Kidney glomerular epithelial cell (primary cell): ENCODE measurements at regions not wholly inside any gene's neighbourhood (a gene's known extent, or its start where the extent isn't known, plus 50 kb on each side); places are given as distances from the start of the nearest gene placed in this dataset.
"Not testable (repeated sequence)": the region's sequence is repeated elsewhere in the genome, so short reads cannot be mapped to it uniquely, and the experiment has no call there.

Experiments
- DNase-seq: peaks from one replicate; lab custom pipeline; 2025; lab: John Stamatoyannopoulos, UW

GRCh38 chr3:137116619-137117018, 158.8 kb downstream of the IL20RB start:
- DNase-seq: no peak

DNA sequence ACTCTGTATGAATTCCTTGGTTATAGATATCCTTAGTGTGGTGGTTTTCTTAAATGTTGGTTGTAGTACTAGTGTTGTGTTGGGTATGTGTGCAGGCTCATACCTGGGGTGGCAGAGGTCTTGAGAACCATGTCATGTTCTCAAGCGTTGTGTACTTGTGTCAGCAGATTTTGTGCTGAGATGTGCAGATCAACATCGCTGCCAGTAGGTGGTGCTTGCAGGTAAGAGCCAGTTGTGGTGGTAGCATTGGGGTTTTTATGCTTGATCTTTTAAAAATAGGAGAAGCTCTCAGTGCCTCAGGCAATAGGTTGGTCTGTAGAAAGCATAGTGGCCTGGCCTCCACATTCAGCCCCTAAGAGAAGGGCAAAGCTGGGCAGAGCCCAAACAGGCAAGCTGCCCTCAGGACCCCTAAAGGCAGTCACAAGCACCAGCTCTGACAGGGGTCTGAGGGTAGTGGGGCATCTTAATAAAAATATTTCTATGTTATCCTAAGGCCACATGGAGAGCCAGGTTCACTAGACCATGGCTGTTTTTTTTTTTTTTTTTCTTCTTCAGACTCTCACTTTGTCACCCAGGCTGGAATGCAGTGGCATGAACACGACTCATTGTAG, 164.0 kb downstream of the IL20RB start:
- peak; percentile 38 for DNase-seq

DNA sequence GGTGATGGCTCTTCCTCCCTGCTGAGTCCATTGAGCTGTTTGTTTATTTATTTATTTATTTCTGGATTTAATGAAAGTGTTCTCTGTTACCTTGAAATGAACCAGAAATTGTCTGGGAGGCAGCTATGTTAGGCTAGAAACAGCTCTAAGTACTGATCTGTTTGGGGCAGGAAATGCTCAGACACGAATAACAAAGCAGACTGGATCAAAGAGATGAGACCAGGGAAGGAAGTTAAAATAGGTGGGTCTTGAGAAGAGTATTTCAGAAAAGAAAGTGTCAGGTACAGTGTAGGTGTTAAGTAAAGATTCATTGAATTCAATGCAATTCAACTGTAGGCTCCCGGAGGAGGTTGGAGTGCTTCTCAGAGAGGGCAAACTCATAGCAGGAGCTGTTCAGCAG, 173.3 kb downstream of the IL20RB start:
- DNase-seq: no peak

DNA sequence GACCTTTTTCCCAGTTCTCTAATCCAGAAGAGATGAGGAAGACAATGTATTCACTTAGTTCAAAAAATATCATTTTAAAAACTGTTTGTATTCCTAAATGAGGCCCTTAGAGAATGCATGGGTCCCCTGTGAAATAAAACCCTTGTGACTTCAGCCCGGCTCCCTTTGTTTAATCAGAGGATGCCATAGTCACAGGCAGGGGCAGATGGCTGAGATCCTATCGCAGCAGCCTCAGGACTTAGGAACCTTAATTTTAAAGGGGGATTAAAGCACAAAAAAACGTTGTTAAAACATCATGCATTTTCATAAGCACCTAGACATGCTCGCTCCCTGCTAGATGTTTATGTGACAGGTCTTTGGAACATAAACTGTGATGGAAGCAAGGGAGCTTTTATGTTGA, 176.6 kb downstream of the IL20RB start:
- DNase-seq: no peak

DNA sequence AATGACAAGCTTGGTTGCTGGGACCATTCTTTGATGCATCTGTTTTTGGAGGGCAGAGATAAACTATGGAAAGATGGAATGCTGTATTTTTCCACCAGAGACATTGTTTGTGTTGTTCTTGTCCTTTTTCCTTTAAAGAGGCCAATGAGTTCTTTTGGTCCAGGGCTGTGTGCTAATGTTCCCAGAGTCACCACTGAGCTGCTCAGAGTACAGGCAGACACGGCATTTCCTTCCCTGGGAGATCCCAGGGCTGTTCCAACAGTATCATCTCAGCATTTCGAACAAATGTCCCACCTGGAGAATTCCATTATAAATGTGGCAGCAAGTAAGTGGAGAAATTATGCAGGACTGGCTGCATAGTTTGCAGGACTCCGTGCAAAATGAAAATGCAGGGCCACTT, 190.6 kb downstream of the IL20RB start:
- no peak for DNase-seq

DNA sequence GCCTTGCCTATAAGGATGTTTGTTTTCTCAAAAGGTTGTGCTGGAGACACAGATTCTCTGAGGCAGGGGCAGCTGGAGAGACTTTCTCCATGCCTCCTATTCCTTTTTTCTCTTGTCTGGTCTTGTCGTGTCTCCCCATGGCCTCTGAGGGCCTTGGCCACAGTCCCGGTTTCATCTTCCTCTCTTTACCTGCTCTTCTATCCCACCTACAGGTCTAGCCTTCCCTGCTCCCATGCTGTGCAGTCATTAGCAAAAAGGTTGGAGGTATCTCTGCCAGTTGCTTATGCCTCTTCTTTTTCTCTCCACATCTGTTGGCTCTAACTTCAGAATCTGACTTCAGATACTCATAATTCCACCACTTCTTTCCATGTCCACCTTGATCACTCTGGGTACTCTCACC, 191.1 kb downstream of the IL20RB start:
- no peak for DNase-seq

GRCh38 chr3:137150825-137151224, 193.0 kb downstream of the IL20RB start:
- DNase-seq: no peak

GRCh38 chr3:137153046-137153445, 195.3 kb downstream of the IL20RB start:
- DNase-seq: not testable (repeated sequence)

DNA sequence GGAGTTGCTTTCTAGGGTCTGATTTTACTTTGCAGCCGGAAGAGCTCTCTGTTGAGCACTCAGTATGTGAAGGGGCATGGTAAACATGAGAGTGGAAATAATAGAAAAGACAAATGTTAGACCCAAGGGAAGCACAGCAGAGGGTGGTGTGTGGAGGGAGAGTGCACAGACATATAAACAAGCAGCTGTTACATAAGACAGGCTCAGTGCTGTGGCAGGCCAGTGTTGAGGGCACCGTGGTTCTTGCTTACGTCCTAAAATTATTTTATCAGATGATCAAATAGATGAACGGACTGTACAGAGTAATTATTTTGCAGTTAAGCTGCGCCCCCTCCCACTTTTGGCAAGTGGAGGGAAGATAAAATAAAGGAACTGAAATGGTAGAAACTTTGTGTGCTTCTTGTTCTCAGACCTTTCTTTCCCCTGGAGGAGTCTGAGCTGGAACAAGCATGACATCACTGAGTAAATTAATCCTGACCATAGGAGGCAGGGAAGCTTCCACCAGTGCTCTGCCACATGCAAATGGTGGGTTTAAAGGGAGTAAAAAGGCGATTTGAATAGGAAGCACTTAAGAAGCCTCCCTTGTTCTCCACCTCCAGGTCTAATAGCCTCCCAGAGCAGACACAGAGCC, 205.6 kb downstream of the IL20RB start:
- DNase-seq: no peak

DNA sequence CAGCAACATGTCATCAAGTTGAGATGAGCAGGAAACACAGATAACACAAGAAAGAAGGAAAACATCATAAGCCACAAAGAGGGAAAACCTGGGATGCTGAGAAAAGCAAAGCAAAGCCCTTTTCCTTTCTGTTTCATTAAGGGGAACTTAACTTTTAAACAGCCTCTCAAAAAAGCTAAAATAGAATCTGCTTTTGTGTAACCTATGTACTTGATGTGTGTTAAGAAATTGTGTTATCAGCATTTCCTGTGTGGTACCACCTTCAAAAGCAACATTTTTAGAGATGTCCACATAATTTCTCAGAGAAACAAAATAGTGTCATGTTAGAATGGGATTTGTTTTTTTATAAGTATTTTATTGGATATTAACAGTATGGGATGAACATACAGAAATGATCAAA, 206.2 kb downstream of the IL20RB start:
- no peak for DNase-seq

DNA sequence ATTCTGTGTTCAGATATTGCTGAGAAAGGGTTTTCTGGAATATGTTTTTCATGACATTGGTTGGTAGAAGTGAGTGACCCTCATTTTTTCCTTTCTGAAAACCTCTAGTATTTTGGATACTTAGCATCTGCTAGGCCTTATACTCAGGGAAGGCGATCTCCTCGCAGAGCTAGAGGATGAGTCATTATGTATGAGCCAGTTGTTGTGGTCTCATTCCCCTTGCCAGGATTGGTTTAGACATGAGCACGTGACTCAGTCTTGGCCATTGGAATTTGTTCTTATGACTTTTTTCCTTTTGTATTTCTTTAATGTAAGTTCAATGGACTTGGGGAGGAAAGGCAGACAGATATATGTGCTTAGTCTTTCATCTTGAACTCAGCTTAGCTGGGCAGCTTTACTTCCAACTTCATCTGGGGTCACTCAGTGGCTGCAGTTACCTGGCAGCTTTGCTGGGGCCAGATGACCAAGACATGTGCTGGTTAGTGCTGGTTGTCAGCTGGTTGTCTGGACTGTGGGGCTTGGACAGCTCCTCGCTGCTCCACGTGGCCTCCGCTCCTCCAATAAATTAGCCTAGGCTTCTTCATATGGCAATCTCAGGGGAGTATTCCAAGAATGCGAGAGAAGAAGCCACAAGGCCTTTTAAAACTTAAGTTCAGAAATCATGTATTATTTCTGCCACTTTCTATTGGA, 207.5 kb downstream of the IL20RB start:
- no peak for DNase-seq

- DNase-seq: no peak
Measured at GRCh38 chr3:137171834-137172603, 214.2 kb downstream of the IL20RB start.

- DNase-seq: no peak
Measured at GRCh38 chr3:137172728-137173127, 214.9 kb downstream of the IL20RB start.

GRCh38 chr3:137174514-137174913, 216.7 kb downstream of the IL20RB start:
- DNase-seq: no peak

GRCh38 chr3:137180220-137180619, 222.4 kb downstream of the IL20RB start:
- DNase-seq: no peak

DNA sequence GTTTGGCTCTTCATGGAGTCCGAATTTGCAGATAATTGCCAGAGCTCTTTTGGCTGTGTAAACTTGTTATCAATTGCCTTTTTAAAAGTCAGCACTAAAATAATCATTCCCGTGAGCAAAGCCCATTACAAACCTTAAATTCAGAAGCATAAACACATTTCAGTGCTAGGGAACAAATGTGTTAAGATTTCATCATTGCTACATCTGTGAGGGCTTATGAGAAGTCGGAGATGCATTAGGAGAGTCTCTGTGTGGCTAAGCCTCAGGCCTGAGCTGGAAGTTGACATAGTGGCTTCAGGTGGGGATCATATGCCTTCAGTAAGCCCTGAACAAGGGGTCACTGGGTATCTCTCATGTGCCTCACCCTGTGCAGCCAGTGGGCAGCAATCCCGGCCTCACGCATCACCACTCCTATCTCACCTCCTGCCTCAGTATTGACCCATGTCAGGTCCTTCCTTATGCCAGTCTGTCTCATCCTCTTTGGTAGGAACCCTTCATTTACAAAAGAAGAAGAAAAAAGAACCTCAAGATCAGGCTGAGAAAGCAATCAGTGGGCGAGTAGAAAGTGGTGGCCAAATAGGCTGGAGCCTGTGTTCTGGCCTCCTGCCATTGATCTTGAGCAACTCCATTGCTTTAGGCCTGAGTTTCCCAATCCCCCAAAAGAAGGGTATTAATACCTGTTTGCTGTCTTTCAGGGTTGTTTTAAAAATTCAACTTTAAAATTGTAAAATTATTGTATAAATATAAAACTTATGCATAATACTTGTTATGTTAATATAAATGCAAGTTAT, 233.5 kb downstream of the IL20RB start:
- DNase-seq: no peak

DNA sequence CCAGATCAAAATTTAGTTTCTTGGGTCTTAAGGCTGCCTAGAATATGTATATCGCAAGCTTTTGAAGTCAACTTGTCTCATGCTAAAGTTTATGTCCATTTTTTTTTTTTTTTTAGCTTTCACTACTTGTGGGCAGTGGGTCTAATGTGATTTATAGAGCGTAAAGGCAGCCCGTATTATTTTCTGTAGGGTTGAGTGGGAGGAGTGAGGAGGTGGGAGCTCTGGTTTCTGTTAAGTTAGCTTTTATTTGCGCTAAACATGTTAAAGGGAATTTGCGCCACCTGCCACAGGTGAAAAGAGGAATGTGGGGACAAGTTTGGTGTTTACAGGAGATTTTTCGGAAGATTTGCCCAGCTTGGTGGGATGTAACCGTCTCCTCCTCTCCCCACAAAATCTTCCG, 234.2 kb downstream of the IL20RB start:
- no peak for DNase-seq

DNA sequence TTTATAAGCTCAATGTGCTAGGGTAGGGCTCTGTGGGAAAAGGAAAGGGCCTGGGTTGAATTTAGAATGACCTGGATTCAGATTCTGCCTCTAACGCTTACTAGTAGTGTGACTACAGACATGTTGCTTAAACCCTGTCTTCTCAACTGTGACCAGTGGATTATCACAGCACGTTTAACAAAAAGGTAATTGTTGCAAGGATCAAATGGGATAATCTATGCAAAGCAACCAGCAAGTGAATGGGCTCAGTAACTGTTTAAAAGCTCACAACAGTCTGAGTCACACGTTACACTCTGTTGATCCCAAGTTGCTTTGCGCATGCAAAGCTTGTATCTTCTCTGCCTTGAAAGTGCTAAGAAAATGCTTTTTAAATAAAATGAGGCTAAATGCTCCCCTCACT, 236.5 kb downstream of the IL20RB start:
- DNase-seq: no peak

DNA sequence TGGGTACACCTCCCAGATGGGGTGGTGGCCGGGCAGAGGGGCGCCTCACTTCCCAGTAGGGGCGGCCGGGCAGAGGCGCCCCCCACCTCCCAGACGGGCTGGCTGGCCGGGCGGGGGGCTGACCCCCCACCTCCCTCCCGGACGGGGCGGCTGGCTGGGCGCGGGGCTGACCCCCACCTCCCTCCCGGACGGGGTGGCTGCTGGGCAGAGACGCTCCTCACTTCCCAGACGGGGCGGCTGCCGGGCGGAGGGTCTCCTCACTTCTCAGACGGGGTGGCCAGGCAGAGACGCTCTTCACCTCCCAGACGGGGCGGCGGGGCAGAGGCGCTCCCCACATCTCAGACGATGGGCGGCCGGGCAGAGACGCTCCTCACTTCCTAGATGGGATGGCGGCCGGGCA, 240.6 kb downstream of the IL20RB start:
- not testable (repeated sequence) for DNase-seq

- no peak for DNase-seq
Measured at GRCh38 chr3:137199678-137200077, 241.9 kb downstream of the IL20RB start.

- no peak for DNase-seq
Measured at GRCh38 chr3:137201066-137201465, 243.3 kb downstream of the IL20RB start.

DNA sequence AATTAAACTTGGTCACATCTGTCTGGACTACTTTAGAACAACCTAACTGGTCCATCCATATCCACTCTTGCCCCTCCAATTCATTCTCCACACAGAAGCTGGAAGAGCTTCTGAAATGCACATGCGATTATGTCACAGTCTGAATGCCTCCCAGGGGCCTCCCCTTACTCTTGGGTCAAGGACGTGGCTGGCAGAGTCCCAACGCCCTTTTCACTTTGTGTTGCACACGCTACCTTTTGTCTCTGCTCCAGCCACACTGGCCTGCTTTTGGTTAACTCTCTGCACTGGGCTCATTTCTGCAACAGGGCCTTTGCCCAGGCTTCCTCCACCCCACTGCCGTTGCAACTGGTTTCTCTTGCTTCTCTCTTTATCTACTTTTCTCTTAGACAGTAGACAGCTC, 245.2 kb downstream of the IL20RB start:
- DNase-seq: no peak
